ENCODE measurements at regions not wholly inside any gene's neighbourhood (a gene's known extent, or its start where the extent isn't known, plus 50 kb on each side); places are given as distances from the start of the nearest gene placed in this dataset.

DNA sequence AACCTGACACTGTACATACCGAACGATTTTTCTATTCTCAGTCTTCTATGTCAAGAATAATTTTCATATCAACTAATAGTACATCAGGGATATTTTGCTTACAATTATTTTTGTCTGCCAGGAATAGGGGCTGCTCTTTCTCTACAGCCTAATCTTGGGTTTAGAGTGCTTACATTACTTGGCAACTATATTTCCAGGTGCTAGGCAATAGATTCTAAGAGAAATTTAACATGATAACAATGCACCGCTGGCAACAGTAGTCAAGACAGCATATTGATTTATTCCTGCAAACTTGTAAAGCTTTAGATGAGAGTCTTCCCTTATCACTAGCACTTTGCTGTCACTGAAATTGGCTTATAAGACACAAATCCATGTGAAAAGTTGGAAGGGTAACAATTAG lies 935.9 kb downstream of the CDH11 start:
- no peaks in the 10 kb centered on the region for H3K79me2 ChIP-seq (replicated peaks; ENCODE audit: insufficient read depth, low read length)
- no peaks in the 10 kb centered on the region for H3K27me3 ChIP-seq (ENCODE audit: insufficient read depth, low read depth, low read length)
- no peaks in the 10 kb centered on the region for H3K9me2 ChIP-seq (ENCODE audit: insufficient read depth, low read length)
- no peaks in the 10 kb centered on the region for H3F3A ChIP-seq (ENCODE audit: insufficient read depth, low read length, poor library complexity, severe bottlenecking)
- no peaks in the 10 kb centered on the region for H4K20me1 ChIP-seq (ENCODE audit: insufficient read depth)
- H3K27ac ChIP-seq (ENCODE audit: low read length), result peak overlapping the region; percentile 28
- no peaks in the 10 kb centered on the region for H3K9me3 ChIP-seq (ENCODE audit: low read length)
- H3K4me2 ChIP-seq (ENCODE audit: low read length), result no peak overlapping the region
- H3K9ac ChIP-seq (ENCODE audit: low read length), result no peak overlapping the region
- no peak overlapping the region for H3K4me3 ChIP-seq (ENCODE audit: low read length)
- H2AFZ ChIP-seq (ENCODE audit: low read depth, low read length), result no peak overlapping the region
- no peak for TF ChIP-seq EZH2 (IDR thresholded peaks at IDR 0.05; ENCODE audit: borderline replicate concordance, insufficient read depth, low read length, poor library complexity, severe bottlenecking)
- TF ChIP-seq EP300 (conservative IDR thresholded peaks at IDR 0.05; ENCODE audit: poor library complexity, severe bottlenecking), result peak; percentile 88
- TF ChIP-seq, protein P1, sequence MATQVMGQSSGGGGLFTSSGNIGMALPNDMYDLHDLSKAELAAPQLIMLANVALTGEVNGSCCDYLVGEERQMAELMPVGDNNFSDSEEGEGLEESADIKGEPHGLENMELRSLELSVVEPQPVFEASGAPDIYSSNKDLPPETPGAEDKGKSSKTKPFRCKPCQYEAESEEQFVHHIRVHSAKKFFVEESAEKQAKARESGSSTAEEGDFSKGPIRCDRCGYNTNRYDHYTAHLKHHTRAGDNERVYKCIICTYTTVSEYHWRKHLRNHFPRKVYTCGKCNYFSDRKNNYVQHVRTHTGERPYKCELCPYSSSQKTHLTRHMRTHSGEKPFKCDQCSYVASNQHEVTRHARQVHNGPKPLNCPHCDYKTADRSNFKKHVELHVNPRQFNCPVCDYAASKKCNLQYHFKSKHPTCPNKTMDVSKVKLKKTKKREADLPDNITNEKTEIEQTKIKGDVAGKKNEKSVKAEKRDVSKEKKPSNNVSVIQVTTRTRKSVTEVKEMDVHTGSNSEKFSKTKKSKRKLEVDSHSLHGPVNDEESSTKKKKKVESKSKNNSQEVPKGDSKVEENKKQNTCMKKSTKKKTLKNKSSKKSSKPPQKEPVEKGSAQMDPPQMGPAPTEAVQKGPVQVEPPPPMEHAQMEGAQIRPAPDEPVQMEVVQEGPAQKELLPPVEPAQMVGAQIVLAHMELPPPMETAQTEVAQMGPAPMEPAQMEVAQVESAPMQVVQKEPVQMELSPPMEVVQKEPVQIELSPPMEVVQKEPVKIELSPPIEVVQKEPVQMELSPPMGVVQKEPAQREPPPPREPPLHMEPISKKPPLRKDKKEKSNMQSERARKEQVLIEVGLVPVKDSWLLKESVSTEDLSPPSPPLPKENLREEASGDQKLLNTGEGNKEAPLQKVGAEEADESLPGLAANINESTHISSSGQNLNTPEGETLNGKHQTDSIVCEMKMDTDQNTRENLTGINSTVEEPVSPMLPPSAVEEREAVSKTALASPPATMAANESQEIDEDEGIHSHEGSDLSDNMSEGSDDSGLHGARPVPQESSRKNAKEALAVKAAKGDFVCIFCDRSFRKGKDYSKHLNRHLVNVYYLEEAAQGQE (IDR thresholded peaks at IDR 0.05; ENCODE audit: borderline replicate concordance), result no peak
- no peaks in the 10 kb centered on the region for H3K36me3 ChIP-seq (ENCODE audit: insufficient read depth, low read length)

DNA sequence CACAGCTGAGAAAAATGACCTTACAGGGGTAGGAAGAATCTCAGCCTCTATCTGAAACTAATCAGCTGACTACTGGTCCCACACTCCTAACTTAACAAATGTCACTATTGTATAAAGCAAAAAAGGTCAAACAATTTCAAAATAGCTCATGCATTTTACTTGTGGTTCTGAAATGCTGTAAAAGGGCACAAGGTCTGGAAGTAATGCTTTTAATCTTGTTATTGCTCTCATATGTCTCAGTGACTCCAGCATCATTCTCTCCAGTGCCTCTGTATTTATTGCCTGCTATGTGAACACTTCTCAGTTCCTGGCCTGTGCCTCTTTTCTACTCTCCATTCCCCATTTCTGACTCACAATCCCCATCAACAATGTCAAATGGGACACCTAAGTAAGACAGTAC lies 937.7 kb downstream of the CDH11 start:
- H3K9me3 ChIP-seq (ENCODE audit: low read length), result no peaks in the 10 kb centered on the region
- no peaks in the 10 kb centered on the region for H3K79me2 ChIP-seq (replicated peaks; ENCODE audit: insufficient read depth, low read length)
- no peak overlapping the region for H3K4me3 ChIP-seq (ENCODE audit: low read length)
- no peak overlapping the region for H2AFZ ChIP-seq (ENCODE audit: low read depth, low read length)
- no peaks in the 10 kb centered on the region for H3K27me3 ChIP-seq (ENCODE audit: insufficient read depth, low read depth, low read length)
- no peaks in the 10 kb centered on the region for H3K36me3 ChIP-seq (ENCODE audit: insufficient read depth, low read length)
- no peaks in the 10 kb centered on the region for H3F3A ChIP-seq (ENCODE audit: insufficient read depth, low read length, poor library complexity, severe bottlenecking)
- no peak overlapping the region for H3K4me2 ChIP-seq (ENCODE audit: low read length)
- H3K9me2 ChIP-seq (ENCODE audit: insufficient read depth, low read length), result no peaks in the 10 kb centered on the region
- H4K20me1 ChIP-seq (ENCODE audit: insufficient read depth), result no peaks in the 10 kb centered on the region
- TF ChIP-seq TAF1 (IDR thresholded peaks at IDR 0.05; ENCODE audit: low read depth) (no peak), POLR2AphosphoS5 (IDR thresholded peaks at IDR 0.05) (no peak), RAD21 (conservative IDR thresholded peaks at IDR 0.05) (no peak), MXI1 (conservative IDR thresholded peaks at IDR 0.05; ENCODE audit: poor library complexity, severe bottlenecking) (no peak), SMC3 (conservative IDR thresholded peaks at IDR 0.05; ENCODE audit: poor library complexity) (no peak), EZH2 (IDR thresholded peaks at IDR 0.05; ENCODE audit: borderline replicate concordance, insufficient read depth, low read length, poor library complexity, severe bottlenecking) (no peak), EP300 (conservative IDR thresholded peaks at IDR 0.05; ENCODE audit: poor library complexity, severe bottlenecking) (no peak)
- TF ChIP-seq, protein P2, sequence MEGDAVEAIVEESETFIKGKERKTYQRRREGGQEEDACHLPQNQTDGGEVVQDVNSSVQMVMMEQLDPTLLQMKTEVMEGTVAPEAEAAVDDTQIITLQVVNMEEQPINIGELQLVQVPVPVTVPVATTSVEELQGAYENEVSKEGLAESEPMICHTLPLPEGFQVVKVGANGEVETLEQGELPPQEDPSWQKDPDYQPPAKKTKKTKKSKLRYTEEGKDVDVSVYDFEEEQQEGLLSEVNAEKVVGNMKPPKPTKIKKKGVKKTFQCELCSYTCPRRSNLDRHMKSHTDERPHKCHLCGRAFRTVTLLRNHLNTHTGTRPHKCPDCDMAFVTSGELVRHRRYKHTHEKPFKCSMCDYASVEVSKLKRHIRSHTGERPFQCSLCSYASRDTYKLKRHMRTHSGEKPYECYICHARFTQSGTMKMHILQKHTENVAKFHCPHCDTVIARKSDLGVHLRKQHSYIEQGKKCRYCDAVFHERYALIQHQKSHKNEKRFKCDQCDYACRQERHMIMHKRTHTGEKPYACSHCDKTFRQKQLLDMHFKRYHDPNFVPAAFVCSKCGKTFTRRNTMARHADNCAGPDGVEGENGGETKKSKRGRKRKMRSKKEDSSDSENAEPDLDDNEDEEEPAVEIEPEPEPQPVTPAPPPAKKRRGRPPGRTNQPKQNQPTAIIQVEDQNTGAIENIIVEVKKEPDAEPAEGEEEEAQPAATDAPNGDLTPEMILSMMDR (IDR thresholded peaks at IDR 0.05; ENCODE audit: poor library complexity, severe bottlenecking), result no peak
- TF ChIP-seq, protein P1 (IDR thresholded peaks at IDR 0.05; ENCODE audit: borderline replicate concordance), result no peak
- no peak overlapping the region for H3K9ac ChIP-seq (ENCODE audit: low read length)
- H3K27ac ChIP-seq (ENCODE audit: low read length), result no peak overlapping the region
